ENCODE measurements at regions not wholly inside any gene's neighbourhood (a gene's known extent, or its start where the extent isn't known, plus 50 kb on each side); places are given as distances from the start of the nearest gene placed in this dataset.
"Not testable (repeated sequence)": the region's sequence is repeated elsewhere in the genome, so short reads cannot be mapped to it uniquely, and the experiment has no call there.

DNA sequence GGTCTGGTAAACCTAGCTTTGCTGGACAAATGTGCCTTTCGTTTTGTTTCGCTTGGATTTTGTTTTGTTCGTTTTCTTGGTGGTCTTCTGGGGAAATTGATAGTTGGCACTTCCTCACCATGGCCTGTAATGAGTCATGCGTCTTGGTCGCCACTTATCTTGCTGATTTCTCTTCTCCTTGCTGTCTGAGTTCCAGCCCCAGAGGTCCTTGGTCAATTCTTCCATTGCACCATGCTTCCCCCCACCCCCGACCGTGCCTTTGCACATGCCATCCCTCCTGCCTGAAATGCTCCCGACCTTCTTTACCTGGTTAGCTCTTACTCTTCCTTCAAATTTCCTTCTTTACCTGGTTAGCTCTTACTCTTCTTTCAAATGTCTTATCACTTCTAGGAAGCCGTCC lies 168.7 kb upstream of the MSX2 start:
- no peak for DNase-seq (ENCODE audit: low read depth in 3 of 3)

DNA sequence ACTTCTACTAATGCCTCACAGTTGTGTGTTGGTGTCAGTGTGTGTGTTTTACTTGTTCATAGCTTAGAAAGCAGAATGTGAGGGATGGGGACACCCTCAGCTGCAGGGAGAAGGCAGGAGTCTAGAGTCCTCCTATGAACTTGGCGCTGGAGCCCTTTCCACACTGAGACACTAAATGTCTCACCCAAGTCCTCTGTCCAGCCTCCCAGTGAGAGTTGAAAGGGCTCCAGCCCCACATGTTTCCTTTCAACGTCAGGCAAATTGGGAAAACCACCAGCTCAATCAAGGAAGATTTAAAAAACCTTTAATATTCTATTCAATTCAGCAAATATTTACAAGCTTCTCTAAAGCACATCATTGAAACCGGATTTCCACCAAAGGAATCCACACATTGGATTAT lies 167.6 kb upstream of the MSX2 start:
- no peak for DNase-seq (ENCODE audit: low read depth in 3 of 3)

DNA sequence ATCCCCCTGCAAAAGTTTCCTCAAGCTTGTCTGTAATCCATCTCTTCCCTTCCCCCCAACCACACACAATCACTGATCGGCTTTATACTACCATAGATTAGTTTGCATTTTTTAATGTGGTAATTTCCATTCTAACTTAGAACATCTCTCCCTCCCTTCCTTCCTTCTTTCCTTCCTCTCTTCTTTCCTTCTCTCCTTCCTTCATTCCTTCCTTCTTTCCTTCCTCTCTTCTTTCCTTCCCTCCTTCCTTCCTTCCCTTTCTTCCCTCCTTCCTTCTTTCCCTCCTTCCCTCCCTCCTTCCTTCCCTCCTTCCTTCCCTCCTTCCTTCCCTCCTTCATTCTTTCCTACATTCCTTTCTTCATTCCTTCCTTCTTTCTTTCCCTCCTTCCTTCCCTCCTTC lies 166.2 kb upstream of the MSX2 start:
- DNase-seq (ENCODE audit: low read depth in 3 of 3) = no peak

DNA sequence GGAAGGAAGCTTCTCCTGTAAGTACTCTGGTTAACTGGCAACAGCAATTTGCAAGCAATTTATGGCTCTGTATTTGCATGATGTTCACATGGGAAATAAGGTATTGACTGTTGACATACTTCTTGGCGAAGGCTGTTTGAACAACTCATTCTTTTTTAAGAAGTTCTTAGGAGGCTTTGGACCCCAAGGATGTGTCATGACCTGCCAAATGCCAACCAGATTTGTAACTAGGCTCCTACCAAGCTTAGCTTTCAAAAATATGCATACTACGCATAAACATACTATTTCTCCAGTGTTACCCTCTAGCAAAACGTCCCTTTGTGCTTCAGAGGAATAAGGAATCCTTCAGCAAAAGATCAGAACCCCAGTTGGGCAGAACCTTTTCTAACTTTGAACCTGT lies 165.2 kb upstream of the MSX2 start:
- no peak for DNase-seq (ENCODE audit: low read depth in 3 of 3)

DNA sequence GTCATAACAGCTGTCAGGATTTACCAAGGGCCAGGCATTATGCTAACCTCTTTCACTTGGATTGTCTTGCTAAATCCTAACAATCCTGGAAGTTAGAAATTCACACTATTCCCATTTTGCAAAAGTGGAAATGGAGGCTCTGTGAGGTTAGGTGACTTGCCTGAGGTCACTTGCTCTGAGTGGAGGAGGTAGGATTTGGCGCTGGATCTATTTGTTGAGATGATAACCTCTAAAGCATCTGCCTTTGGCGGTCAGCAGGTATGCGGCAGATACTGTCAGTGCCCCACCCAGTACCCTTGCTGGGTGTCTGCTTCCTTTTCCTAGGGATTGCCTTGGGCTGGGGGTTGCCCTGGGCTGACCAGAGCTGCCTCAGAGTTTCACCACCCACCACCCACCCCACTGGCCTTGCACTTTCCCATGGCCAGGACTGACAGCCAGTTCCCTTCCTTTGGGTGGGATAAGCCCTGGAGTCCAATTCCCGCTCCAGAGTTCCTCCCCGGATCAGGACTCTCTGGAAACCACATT lies 164.8 kb upstream of the MSX2 start:
- no peak for DNase-seq (ENCODE audit: low read depth in 3 of 3)

DNA sequence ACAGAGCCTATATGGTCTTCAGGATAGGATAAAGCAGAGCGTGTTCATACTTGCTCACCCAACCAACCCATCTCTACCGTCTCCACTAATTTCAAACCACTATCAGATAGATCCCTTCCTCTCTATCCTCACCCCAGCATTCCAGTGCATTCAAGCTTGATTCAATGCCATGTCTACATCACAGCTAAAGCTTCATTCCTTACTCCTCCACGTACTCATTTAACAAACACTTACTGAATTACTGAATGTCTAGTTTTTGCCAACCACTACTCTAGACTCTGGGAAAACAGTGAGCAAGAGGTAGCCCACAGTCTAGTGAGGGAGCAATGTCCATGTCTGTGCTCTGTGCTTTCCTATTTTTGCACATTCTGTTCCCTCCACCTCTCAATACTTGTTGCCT lies 163.5 kb upstream of the MSX2 start:
- DNase-seq (ENCODE audit: low read depth in 3 of 3) = no peak

DNA sequence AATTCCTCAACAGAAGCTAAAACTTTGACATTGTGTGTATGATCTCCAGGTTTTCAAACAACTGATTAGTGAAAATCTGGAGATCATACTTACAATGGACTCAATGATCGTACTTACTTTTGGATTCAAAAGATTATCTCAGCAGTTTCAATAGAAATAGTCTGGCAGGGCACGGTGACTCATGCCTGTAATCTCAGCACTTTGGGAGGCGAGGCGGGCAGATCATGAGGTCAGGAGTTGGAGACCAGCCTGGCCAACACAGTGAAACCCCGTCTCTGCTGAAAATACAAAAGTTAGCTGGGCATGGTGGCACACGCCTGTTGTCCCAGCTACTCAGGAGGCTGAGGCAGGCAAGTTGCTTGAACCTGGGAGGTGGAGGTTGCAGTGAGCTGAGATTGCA lies 161.3 kb upstream of the MSX2 start:
- DNase-seq (ENCODE audit: low read depth in 3 of 3) = not testable (repeated sequence)

DNA sequence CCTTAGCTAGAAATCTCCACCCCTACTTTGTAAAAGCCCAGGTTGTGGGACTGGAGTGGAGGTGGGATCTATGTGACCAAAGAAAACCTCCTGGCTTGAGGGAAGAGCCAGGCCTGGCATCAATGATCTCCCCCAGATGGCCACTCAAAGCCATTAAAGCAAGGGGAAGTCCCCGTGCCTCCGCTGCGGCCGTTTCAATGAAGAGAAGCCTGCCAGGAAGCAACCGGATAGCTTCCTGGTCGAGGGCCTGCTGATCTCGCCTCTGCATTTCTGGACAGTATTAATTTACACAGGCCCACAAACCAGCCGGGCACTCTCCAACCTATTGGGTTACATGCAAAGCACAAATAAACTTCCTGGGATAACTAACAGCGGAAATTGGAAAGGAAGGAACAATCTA lies 160.5 kb upstream of the MSX2 start:
- DNase-seq (ENCODE audit: low read depth in 3 of 3) = no peak

DNA sequence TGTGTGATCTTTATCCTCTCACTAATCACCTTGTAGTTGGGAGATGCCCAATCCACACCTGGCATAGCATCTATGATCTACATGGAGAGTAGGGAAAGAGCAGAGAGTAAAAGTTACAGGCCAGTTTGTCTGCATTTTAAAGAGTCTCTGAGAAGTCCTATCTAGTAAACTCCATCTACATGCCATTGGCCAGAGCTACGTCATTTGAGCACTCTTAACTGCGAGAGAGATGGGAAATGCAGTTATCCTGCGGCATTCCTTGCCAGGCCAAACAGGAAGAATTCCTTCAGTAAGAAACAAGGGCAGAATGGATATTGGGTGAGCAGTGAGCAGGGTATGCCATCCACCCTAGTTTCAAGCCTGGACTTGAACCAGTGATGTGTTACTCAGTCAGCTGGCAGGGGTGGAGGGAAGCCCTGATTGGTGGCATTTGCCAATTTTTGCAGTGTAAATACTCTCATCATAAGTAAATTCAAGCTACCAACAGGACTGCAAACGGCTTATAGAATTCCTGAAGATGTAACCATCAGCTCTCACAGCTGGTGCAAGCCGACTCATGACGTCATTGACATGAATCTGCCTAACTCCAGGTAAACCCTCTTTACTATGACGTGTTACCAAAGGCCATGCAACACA lies 156.8 kb upstream of the MSX2 start:
- no peak for DNase-seq (ENCODE audit: low read depth in 3 of 3)

DNA sequence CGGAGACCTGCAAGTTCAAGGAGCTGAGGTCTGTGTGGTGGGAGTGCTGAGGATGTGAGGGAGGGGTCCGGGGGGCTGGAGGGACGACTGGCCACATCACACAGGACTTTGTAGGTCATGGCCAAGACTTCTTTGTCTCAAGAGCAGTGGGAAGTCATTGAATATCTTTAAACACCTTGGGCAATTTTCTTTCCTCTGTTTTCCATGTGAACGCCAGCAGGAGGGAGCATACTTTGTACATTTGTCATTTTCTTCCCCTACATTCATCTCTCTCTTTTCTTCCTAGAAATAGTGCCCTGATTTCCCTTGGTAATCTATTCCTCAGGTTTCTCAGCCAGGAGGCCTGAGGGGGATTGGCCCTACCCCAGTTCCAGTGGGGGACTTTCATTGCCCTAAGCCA lies 153.7 kb upstream of the MSX2 start:
- DNase-seq (ENCODE audit: low read depth in 3 of 3) = no peak

DNA sequence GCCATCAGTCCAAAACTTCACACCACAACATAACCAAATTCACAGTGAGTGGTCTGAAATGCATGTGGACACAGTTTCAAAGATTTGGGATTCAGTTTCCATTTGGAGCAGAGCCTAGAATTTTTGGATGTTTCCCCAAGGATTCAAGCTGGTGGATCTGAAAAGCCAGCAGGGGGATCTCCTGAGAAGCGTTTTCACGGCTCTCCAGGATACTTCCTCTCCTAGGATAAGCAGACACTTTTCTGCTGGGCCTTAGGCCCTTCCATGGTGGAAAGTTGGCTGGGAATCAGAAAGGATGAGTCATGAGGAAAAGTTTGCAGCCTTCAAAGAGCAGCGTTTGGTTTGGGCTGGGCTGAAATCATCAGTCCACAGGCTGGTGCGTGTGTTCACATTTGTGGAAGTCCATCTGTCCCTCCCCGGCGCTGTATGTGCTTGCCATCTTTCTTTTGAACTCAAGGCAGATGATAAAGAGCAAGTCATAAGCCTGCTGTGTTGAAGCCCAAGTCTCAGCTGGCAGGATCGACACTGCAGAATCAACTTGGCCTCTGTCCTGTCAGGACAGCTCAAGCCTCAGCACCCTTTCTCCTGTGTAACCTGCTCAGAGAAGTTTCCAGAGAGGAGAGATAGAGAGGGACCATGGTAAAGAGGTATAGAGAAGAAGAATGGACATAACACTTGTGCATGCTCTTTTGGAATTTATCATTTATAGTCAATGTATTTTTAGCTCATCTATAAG lies 152.6 kb upstream of the MSX2 start:
- DNase-seq (ENCODE audit: low read depth in 3 of 3) = no peak

DNA sequence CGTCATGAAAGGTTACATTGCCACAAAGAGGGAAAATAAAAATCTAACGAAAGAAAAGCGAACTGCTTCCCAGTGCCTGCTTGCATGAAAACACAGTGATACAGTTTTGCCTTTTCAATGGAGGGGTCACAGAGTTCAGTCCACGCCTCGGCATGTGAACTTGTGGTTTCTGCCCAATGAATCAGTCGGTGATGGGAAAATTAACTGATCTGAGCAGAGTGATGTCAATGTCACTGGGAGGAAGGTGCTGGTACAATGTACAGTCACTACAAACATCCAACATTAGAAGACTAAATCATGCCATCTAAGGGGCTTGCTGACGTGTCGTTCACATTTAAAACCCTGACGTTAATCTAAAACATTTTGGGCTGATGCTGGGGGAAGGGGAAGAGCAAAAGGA lies 151.8 kb upstream of the MSX2 start:
- DNase-seq (ENCODE audit: low read depth in 3 of 3) = no peak

DNA sequence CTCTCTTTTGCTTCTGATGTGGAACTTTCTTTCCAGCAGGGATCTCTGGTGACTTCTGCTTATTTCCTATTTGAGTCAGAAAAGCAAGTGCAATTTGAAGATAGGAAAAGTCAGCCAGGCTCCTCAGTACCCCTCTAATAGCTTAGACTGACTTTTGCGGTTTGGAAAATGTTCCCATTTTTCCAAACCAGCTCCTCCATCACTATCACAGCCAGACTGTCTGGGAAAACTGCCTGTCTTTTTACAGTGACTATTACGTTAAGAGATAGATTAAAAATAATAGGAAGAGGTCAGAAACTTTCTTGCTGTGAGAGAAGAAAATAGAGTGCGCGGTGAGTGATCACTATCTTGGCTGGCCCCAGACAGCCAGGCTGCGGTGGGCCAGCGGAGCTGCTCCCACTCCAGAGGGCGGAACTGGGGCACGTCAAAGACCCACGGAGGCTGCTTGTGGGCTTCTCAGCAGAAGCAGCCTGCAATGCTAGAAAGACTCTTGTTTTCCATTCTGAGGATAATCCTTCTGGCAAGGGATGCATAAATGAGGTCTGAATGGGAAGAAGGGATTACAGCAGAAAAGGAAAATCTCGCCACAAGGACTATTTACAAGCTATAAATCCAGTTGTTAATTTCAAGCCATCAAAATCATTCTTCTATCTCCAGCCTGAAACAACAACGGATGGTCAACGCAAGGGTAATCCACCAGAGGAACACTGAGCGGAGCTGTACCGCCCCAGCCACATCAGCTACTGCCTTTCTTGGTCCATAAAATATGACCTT lies 151.0 kb upstream of the MSX2 start:
- DNase-seq (ENCODE audit: low read depth in 3 of 3) = no peak

DNA sequence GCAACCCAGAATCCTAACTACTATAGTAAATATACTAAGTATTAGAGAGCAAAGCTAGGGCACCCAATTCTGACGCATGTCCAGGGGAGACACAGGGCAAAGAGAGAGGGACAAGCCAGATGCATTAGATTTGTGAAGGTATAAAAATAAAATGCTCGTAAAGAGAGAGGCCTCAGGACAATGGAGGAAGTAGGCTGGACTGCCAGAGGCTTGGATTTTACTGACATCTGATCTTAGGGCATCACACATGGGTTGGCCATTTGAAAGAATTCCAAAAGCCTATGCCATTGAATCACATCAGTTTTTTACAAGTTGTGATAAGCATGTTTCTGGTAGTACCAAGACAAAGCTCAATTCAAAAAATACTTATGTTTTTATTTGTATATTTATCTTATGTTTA lies 149.3 kb upstream of the MSX2 start:
- no peak for DNase-seq (ENCODE audit: low read depth in 3 of 3)

DNA sequence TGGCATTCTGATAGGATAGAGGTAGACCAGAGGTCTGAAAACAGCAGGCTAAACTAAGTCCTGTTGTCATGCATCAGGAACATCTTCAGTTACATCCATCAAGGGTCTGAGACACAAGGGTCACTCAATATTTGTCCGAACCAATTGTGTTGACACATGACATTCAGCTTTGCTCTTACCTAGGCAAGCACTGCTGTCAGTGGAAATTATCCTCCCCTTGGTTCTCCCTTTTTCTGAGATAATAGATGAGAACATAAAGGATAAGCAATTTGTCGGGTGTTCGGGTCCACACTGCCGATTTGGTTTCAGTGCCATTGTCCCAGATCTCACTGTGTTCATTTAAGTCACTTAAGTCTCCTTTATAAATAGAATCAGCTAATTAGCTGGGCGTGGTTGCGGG lies 148.3 kb upstream of the MSX2 start:
- DNase-seq (ENCODE audit: low read depth in 3 of 3) = no peak

DNA sequence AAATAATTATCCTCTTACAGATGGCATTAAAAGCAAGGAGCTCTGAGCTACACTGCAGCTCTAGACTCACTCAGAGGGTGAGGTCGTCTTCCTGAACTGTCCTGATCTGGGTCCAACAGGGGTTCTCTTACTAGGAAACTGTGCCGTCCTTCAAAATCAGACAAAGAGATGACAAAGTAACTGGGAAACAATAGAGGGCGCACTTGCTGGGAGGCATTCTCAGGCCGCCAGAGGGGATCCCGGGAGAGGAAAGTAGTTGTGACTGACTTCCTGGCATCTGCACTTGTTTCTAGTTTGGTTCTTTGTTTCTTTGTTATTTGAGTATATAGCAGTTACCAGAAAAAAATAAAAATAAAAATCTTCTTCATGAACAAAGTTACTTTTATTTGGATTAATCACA lies 142.9 kb upstream of the MSX2 start:
- no peak for DNase-seq (ENCODE audit: low read depth in 3 of 3)

DNA sequence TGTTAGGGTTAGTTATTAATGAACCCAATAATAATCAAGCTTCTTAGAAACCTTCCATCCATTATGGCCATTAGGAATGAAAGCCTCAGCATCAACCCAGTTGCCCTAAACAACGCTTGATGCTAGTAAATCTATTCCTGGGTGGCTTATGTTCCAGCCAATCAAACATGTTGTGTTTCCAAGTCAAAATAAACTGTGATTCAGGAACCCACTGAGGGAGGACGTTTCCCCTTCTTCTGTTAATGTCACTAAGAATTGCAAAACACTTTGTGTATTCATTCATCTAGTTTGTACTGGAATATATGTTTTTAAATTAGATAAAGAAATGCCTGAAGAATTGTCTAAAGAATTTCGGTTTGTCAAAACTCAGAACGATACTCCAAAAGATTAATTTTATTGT lies 142.5 kb upstream of the MSX2 start:
- no peak for DNase-seq (ENCODE audit: low read depth in 3 of 3)

DNA sequence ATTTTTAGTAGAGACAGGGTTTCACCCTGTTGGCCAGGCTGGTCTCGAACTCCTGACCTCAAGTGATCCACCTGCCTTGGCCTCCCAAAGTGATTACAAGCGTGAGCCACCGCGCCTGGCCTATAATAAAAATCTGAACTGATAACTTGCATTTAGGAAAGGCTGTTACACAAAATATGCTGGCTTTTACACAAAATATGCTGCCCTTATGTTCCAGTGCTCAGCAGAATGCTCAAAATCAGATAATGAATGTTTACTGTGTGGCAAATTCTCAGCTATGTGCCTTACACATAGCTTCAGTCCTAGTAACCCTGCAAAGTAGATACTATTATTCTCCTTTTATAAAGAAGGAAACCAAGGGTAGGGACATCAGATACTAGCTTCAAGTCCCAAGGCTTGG lies 141.3 kb upstream of the MSX2 start:
- DNase-seq (ENCODE audit: low read depth in 3 of 3) = no peak

DNA sequence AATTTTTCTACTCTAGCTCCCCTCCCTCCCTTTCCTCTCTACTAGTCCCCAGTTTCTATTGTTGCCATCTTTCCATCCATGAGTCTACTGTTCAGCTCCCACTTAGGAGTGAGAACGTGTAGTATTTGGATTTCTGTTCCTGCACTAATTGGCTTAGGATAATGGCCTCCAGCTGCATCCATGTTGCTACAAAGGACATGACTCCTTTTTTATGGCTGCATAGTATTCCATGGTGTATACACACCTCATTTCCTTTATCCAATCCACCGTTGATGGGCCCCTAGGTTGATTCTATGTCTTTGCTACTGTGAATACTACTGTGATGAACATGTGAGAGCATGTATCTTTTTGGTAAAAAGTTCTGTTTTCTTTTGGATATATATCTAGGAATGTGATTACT lies 138.9 kb upstream of the MSX2 start:
- no peak for DNase-seq (ENCODE audit: low read depth in 3 of 3)

DNA sequence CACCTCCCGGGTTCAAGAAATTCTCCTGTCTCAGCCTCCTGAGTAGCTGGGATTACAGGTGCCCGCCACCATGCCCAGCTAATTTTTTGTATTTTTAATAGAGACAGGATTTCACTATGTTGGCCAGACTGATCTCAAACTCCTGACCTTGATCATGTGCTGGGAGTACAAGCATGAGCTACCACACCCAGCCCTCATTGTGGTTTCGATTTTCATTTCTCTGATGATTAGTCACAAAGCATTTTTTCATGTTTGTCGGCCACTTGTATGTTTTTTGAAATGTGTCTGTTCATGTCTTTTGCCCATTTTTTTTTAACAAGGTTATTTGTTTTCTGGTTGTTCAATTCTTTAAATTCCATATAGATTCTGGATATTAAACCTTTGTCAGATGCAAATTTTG lies 138.2 kb upstream of the MSX2 start:
- not testable (repeated sequence) for DNase-seq (ENCODE audit: low read depth in 3 of 3)

DNA sequence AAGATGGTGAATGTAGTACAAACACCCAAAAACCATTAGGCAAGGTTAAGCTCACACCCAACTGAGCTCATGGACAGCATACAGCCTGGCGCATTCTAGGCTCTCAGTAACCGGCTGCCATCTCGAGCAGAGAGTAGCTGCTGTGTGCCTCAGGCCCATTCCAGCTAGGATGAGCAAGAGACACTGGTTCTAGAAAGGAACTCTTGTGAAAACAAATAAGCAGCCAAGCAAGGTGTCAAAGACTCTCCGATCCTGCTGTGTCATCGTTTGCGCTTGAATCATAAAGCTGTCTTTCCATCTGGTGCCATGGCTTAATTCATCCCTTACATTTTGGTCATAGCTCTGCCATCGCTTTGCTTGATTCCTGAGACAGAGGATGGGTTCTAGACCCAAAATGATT lies 135.4 kb upstream of the MSX2 start:
- DNase-seq (ENCODE audit: low read depth in 3 of 3) = no peak

DNA sequence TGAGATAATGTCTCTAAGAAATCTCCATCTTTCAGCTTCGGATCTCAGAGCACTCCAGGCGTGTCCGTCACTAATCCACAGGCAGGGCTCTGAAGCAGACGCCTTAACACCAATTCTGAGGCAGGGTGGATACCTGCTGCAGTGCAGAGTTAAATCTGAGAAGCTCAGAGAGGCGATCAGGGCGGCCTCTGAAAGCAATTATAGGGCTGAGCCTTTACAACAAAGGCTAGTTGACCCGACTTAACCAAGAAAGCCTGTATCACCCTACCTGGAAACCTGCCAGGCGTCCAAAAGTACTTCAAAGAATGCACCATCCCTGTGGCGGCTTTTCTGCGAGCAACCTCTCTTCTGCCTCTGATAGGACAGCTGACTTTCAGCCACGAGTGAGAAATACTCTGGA lies 134.8 kb upstream of the MSX2 start:
- no peak for DNase-seq (ENCODE audit: low read depth in 3 of 3)

DNA sequence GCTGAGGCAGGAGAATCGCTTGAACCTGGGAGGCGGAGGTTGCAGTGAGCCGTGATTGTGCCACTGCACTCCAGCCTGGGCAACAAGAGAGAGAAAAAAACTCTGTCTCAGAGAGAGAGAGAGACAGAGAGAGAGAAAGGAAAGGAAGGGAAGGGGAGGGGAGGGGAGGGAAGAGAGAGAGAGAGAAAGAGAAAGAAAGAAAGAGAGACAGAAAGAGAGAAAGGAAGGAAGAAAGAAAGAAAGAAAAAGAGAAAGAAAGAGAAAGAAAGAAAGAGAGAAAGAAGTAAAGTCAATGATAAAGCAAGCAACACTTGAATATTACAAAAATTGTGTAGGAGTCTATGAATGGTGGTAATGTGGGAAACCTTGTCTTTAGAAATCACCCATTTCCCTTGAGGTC lies 133.6 kb upstream of the MSX2 start:
- DNase-seq (ENCODE audit: low read depth in 3 of 3) = no peak
